HCT116 (cell line): ENCODE measurements at regions not wholly inside any gene's neighbourhood (a gene's known extent, or its start where the extent isn't known, plus 50 kb on each side); places are given as distances from the start of the nearest gene placed in this dataset.

Experiments
- ATAC-seq: fragments of 200-7000 bp; cut with Tn5 transposase; 2 replicates; pipeline ENCODE4 v1.9.1; 2020; ENCODE audit warnings: mild to moderate bottlenecking, moderate library complexity
- BruUV-seq: library from RNA; stranded (reverse); fragments of 400-500 nt; replicated peaks from 2 replicates; lab custom pipeline; 2021; lab: Mats Ljungman, UMichigan
- CTCF ChIA-PET: fragments of 300-600 bp; sonication (Branson Sonifier 250); formaldehyde crosslinking; loops from one replicate; lab custom pipeline; 2021; ENCODE audit warnings: antibody characterized with exemption; lab: Charles Lee
- POLR2A ChIA-PET: fragments of 300-600, 350-600 bp; sonication (Branson Sonifier 250); formaldehyde crosslinking; loops from one replicate; lab custom pipeline; 2021; ENCODE audit warnings: antibody characterized with exemption; lab: Charles Lee
- RAD21 ChIA-PET, 2 experiments: fragments of 300-600 bp; sonication (Branson Sonifier 250); formaldehyde crosslinking; loops; one replicate each; lab custom pipeline; 2023; ENCODE audit warnings: low total read pairs in 2 of 2; ENCODE audit not compliant: uncharacterized antibody in 2 of 2, unreplicated experiment in 2 of 2, low non-redundant PET in 1 of 2; lab: Charles Lee
- DNase-seq: peaks from one replicate; pipeline ENCODE4 v3.0.0-alpha.2; 2010; ENCODE audit warnings: low read depth, low spot score
- H2AFZ ChIP-seq: fragments of 200-600 bp; shearing (Covaris generic), sonication (generic); 2 replicates; pipeline ENCODE4 v1.6.1; 2017; ENCODE audit warnings: low read depth, mixed run types, mixed read lengths, antibody characterized with exemption, low read length; ENCODE audit not compliant: poor library complexity, severe bottlenecking
- H3K27ac ChIP-seq: 2 replicates; pipeline ENCODE4 v1.5.1; 2012; ENCODE audit warnings: low read depth, low read length
- H3K27me3 ChIP-seq: fragments of 200-600 bp; sonication (generic); 2 replicates; pipeline ENCODE4 v1.6.1; 2016; ENCODE audit warnings: mixed run types, low read length, mixed read lengths; ENCODE audit not compliant: insufficient read depth
- H3K36me3 ChIP-seq, 2 experiments: fragments of 200-500 bp in 1 of 2; fragments of 200-600 bp in 1 of 2; sonication (Bioruptor generic) in 1 of 2; sonication (generic) in 1 of 2; 2 replicates each; pipeline versions ENCODE4 v1.5.1 to v1.6.1; 2014 to 2016; ENCODE audit warnings: low read length in 2 of 2, inconsistent platforms in 1 of 2, mixed read lengths in 1 of 2, mixed run types in 1 of 2; ENCODE audit not compliant: insufficient read depth in 2 of 2, control insufficient read depth in 1 of 2
- H3K4me1 ChIP-seq, 2 experiments: fragments of 200-600 bp in 1 of 2; sonication (generic) in 1 of 2; 2 replicates each; pipeline versions ENCODE4 v1.5.1 to v1.6.1; 2012 to 2017; ENCODE audit warnings: low read length in 2 of 2, inconsistent platforms in 1 of 2, mild to moderate bottlenecking in 1 of 2, mixed read lengths in 1 of 2, mixed run types in 1 of 2, moderate library complexity in 1 of 2; ENCODE audit not compliant: insufficient read depth in 2 of 2, control insufficient read depth in 1 of 2
- H3K4me2 ChIP-seq: fragments of 200-600 bp; sonication (generic); 2 replicates; pipeline ENCODE4 v1.6.1; 2017; ENCODE audit warnings: mixed run types, low read length, mixed read lengths
- H3K4me3 ChIP-seq, 2 experiments: fragments of 200-600 bp in 1 of 2; sonication (generic) in 1 of 2; replicated peaks in 1 of 2; 2 replicates each; pipeline ENCODE4 v1.5.1; 2011 to 2016; ENCODE audit warnings: low read length in 2 of 2, control low read depth in 1 of 2, low read depth in 1 of 2, mild to moderate bottlenecking in 1 of 2, mixed read lengths in 1 of 2, mixed run types in 1 of 2
- H3K79me2 ChIP-seq: fragments of 200-600 bp; sonication (generic); 2 replicates; pipeline ENCODE4 v1.6.1; 2017; ENCODE audit warnings: mild to moderate bottlenecking, mixed run types, low read length, moderate library complexity, mixed read lengths; ENCODE audit not compliant: insufficient read depth
- H3K9ac ChIP-seq: fragments of 200-600 bp; sonication (generic); 2 replicates; pipeline ENCODE4 v1.6.1; 2016; ENCODE audit warnings: low read length, mixed read lengths
- H3K9me2 ChIP-seq: fragments of 200-600 bp; sonication (generic), shearing (Covaris generic); 2 replicates; pipeline ENCODE4 v1.6.1; 2017; ENCODE audit warnings: mixed run types, mild to moderate bottlenecking, moderate library complexity; ENCODE audit not compliant: insufficient read depth
- H3K9me3 ChIP-seq, 2 experiments: fragments of 200-500 bp in 1 of 2; fragments of 200-600 bp in 1 of 2; sonication (Bioruptor generic) in 1 of 2; sonication (generic) in 1 of 2; 2 replicates each; pipeline ENCODE4 v1.6.1; 2014 to 2017; ENCODE audit warnings: low read length in 2 of 2, mixed read lengths in 2 of 2, inconsistent platforms in 1 of 2, low read depth in 1 of 2, mild to moderate bottlenecking in 1 of 2, mixed run types in 1 of 2, moderate library complexity in 1 of 2; ENCODE audit not compliant: control insufficient read depth in 1 of 2, insufficient read depth in 1 of 2
- H4K20me1 ChIP-seq: fragments of 200-600 bp; sonication (generic), shearing (Covaris generic); 2 replicates; pipeline ENCODE4 v1.6.1; 2017; ENCODE audit warnings: mixed run types, mild to moderate bottlenecking, moderate library complexity; ENCODE audit not compliant: insufficient read depth
- ATF3 ChIP-seq: IDR thresholded peaks from 2 replicates; pipeline ENCODE4 v1.6.1; 2012
- CBX3 ChIP-seq: IDR thresholded peaks from 2 replicates; pipeline ENCODE4 v1.6.1; 2012; ENCODE audit warnings: low read depth
- CEBPB ChIP-seq: IDR thresholded peaks from 2 replicates; pipeline ENCODE4 v1.6.1; 2012; ENCODE audit warnings: low read depth
- EZH2 ChIP-seq: fragments of 200-600 bp; sonication (generic); IDR thresholded peaks from 2 replicates; pipeline ENCODE4 v1.6.1; 2017; ENCODE audit warnings: antibody characterized with exemption, mixed run types
- POLR2A ChIP-seq: IDR thresholded peaks from 2 replicates; pipeline ENCODE4 v1.7.0; 2011; ENCODE audit warnings: borderline replicate concordance; ENCODE audit not compliant: insufficient read depth, insufficient read length; ENCODE audit errors: extremely low read depth
- POLR2AphosphoS5 ChIP-seq: IDR thresholded peaks from 2 replicates; pipeline ENCODE4 v1.6.1; 2011; ENCODE audit warnings: mild to moderate bottlenecking, low read depth, low read length, moderate library complexity
- SIN3A ChIP-seq: IDR thresholded peaks from 2 replicates; pipeline ENCODE4 v1.6.1; 2012; ENCODE audit warnings: low read depth
- SP1 ChIP-seq: IDR thresholded peaks from 2 replicates; pipeline ENCODE4 v1.6.1; 2012; ENCODE audit warnings: low read depth
- SRF ChIP-seq: IDR thresholded peaks from 2 replicates; pipeline ENCODE4 v1.6.1; 2012; ENCODE audit warnings: low read depth
- YY1 ChIP-seq: IDR thresholded peaks from 2 replicates; pipeline ENCODE4 v1.6.1; 2011; ENCODE audit warnings: low read length, low read depth, moderate library complexity, mild to moderate bottlenecking; ENCODE audit not compliant: insufficient replicate concordance; ENCODE audit errors: extremely low read depth
- ZFX ChIP-seq: fragments of 450-650 bp; IDR thresholded peaks from 2 replicates; pipeline ENCODE4 v1.6.1; 2017
- ZNF274 ChIP-seq: fragments of 200-500 bp; sonication (Bioruptor generic); IDR thresholded peaks from 2 replicates; pipeline ENCODE4 v1.6.1; 2014; ENCODE audit warnings: mild to moderate bottlenecking, low read depth, low read length, inconsistent platforms
- intact Hi-C: fragments of 100-400 bp; cut with micrococcal nuclease; formaldehyde crosslinking; loops from 2 replicates; pipeline ENCODE4 v1.10.0; 2022

GRCh38 chr6:87826424-87826823 is 124.4 kb upstream of the AKIRIN2 start:
- Histone ChIP-seq H3K9me3 (no peaks in the 10 kb centered on the region), H3K79me2 (no peaks in the 10 kb centered on the region), H3K9ac (no peak overlapping the region), H3K9me2 (no peaks in the 10 kb centered on the region)
- TF ChIP-seq EZH2 (no peak), POLR2AphosphoS5 (no peak), POLR2A (no peak), SIN3A (no peak), ZNF274 (no peak), YY1 (no peak), ZFX (no peak)
- TF ChIP-seq, all 23 proteins: peak for 0
- intact Hi-C loops: no loop called here
- DNase-seq (no peak), ATAC-seq (no peak)
- Histone ChIP-seq H3K4me2 (no peak overlapping the region), H3K36me3 (no peaks in the 10 kb centered on the region), H2AFZ (no peak overlapping the region), H4K20me1 (no peaks in the 10 kb centered on the region), H3K4me1 (no peaks in the 10 kb centered on the region), H3K27ac (no peak overlapping the region), H3K27me3 (no peaks in the 10 kb centered on the region), H3K4me3 (no peak overlapping the region)
- POLR2A ChIA-PET: no interaction called here
- no TSS peak for BruUV-seq
- RAD21 ChIA-PET: no interaction called here
- CTCF ChIA-PET: no interaction called here

DNA sequence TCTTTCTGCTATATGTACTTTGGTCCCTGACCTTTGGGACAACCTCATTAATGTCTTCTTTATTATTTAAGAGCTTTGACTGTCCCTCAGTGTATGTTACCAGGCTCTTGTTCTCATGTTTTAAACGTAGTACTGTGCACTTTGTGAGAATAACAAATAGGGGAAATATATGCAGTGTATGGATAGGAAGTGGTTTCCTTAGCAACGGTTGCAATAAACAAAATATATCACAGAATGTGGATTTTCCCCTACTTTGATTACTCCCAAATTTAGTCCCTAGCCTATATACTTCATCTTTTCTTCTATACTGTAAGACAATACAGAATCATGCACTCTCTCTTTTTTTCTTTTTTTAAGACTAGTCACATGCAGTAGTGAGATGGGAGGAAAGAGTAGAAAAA is 123.8 kb upstream of the AKIRIN2 start:
- DNase-seq (no peak), ATAC-seq (no peak)
- BruUV-seq: no TSS peak
- no peaks in the 10 kb centered on the region for H3K9me2 ChIP-seq
- H3K9ac ChIP-seq: no peak overlapping the region
- CTCF ChIA-PET: no interaction called here
- no peak overlapping the region for H3K4me2 ChIP-seq
- H3K4me1 ChIP-seq: no peaks in the 10 kb centered on the region
- intact Hi-C loops: no loop called here
- H3K79me2 ChIP-seq: no peaks in the 10 kb centered on the region
- no peaks in the 10 kb centered on the region for H4K20me1 ChIP-seq
- no peaks in the 10 kb centered on the region for H3K9me3 ChIP-seq
- no peak overlapping the region for H3K27ac ChIP-seq
- no peak overlapping the region for H3K4me3 ChIP-seq
- H3K27me3 ChIP-seq: no peaks in the 10 kb centered on the region
- H3K36me3 ChIP-seq: no peaks in the 10 kb centered on the region
- RAD21 ChIA-PET: no interaction called here
- no peak for TF ChIP-seq SP1
- TF ChIP-seq SRF: no peak
- TF ChIP-seq CBX3: no peak
- TF ChIP-seq CEBPB: no peak
- TF ChIP-seq ATF3: no peak
- TF ChIP-seq POLR2A: no peak
- TF ChIP-seq POLR2AphosphoS5: no peak
- POLR2A ChIA-PET: no interaction called here
- H2AFZ ChIP-seq: no peak overlapping the region
